K562 (cell line): ENCODE measurements at regions not wholly inside any gene's neighbourhood (a gene's known extent, or its start where the extent isn't known, plus 50 kb on each side); places are given as distances from the start of the nearest gene placed in this dataset.

Experiments used
- ATAC-seq: fragments of 200-7000 bp; cut with Tn5 transposase; 3 replicates; pipeline ENCODE4 v1.9.1; 2020; ENCODE audit warnings: moderate library complexity
- BruUV-seq: library from RNA; stranded (reverse); fragments of 400-500 nt; replicated peaks from 2 replicates; lab custom pipeline; 2021; lab: Mats Ljungman, UMichigan
- CTCF ChIA-PET: fragments of 300-600 bp; formaldehyde crosslinking; extraction: SDS; loops from one replicate; lab custom pipeline; 2021; ENCODE audit warnings: low intra/inter-chr PET ratio; lab: Yijun Ruan, JAX
- POLR2A ChIA-PET: fragments of 300-600, 350-650 bp; sonication (Branson Sonifier 250); formaldehyde crosslinking; extraction: SDS; loops from one replicate; lab custom pipeline; 2021; ENCODE audit warnings: antibody characterized with exemption, inconsistent platforms; lab: Yijun Ruan, JAX
- DNase-seq, 4 experiments: peaks; one replicate each; pipeline versions ENCODE4 v3.0.0 to v3.0.0-alpha.2; 2011 to 2018; ENCODE audit warnings: low spot score in 3 of 4, mixed read lengths in 3 of 4; ENCODE audit errors: extremely low read depth in 1 of 4
- FAIRE-seq: peaks from 2 replicates; lab custom pipeline; 2011; peaks lifted over from hg19 to GRCh38; lab: Jason Lieb, UNC
- H2AFZ ChIP-seq: 2 replicates; pipeline ENCODE4 v1.6.0; 2011; ENCODE audit warnings: low read depth, low read length, control low read depth, inconsistent platforms
- H3K27ac ChIP-seq: fragments of 200-600 bp; 3 replicates; pipeline ENCODE4 v1.8.0; 2011; ENCODE audit warnings: low read depth, mild to moderate bottlenecking, control low read depth, inconsistent platforms, low read length, moderate library complexity, mixed read lengths; ENCODE audit errors: extremely low read depth
- H3K27me3 ChIP-seq, 2 experiments: fragments of 300-600 bp in 1 of 2; 2 replicates in 1 of 2; 3 replicates in 1 of 2; pipeline versions ENCODE4 v1.6.0 to v1.8.0; 2011; ENCODE audit warnings: inconsistent platforms in 2 of 2, low read length in 2 of 2, mild to moderate bottlenecking in 1 of 2, mixed read lengths in 1 of 2, moderate library complexity in 1 of 2; ENCODE audit not compliant: control insufficient read depth in 2 of 2, insufficient read depth in 2 of 2
- H3K36me3 ChIP-seq: fragments of 300-600 bp; 3 replicates; pipeline ENCODE4 v1.8.0; 2011; ENCODE audit warnings: mild to moderate bottlenecking, low read length, inconsistent platforms; ENCODE audit not compliant: control insufficient read depth, insufficient read depth
- H3K4me1 ChIP-seq, 2 experiments: fragments of 200-600 bp in 1 of 2; replicated peaks in 1 of 2; 2 replicates in 1 of 2; 3 replicates in 1 of 2; pipeline versions ENCODE4 v1.5.1 to v1.8.0; 2011; ENCODE audit warnings: inconsistent platforms in 2 of 2, low read length in 2 of 2, mild to moderate bottlenecking in 1 of 2, mixed read lengths in 1 of 2, moderate library complexity in 1 of 2; ENCODE audit not compliant: control insufficient read depth in 2 of 2, insufficient read depth in 2 of 2
- H3K4me2 ChIP-seq: 2 replicates; pipeline ENCODE4 v1.6.1; 2011; ENCODE audit warnings: low read length, control low read depth, inconsistent platforms, mixed read lengths; ENCODE audit not compliant: insufficient read depth
- H3K4me3 ChIP-seq: fragments of 200-600 bp; sonication (generic), shearing (Covaris generic); 2 replicates; pipeline ENCODE4 v1.5.1; 2016; ENCODE audit warnings: control low read depth, inconsistent platforms
- H3K79me2 ChIP-seq: fragments of 200-600 bp; 3 replicates; pipeline ENCODE4 v1.8.0; 2011; ENCODE audit warnings: low read length, inconsistent platforms; ENCODE audit not compliant: control insufficient read depth, insufficient read depth
- H3K9ac ChIP-seq, 2 experiments: 2 replicates each; pipeline versions ENCODE4 v1.6.0 to v1.6.1; 2011; ENCODE audit warnings: low read depth in 2 of 2, low read length in 2 of 2, control low read depth in 1 of 2, inconsistent platforms in 1 of 2, mild to moderate bottlenecking in 1 of 2, mixed read lengths in 1 of 2; ENCODE audit not compliant: insufficient read depth in 1 of 2
- H3K9me1 ChIP-seq: one replicate; pipeline ENCODE4 v1.6.0; 2011; ENCODE audit warnings: inconsistent platforms, mild to moderate bottlenecking, low read length, moderate library complexity; ENCODE audit not compliant: control insufficient read depth, insufficient read depth
- H3K9me3 ChIP-seq: replicated peaks from 2 replicates; pipeline ENCODE4 v1.5.1; 2011; ENCODE audit warnings: low read depth, low read length, inconsistent platforms; ENCODE audit not compliant: control insufficient read depth, insufficient read depth
- H4K20me1 ChIP-seq: replicated peaks from 2 replicates; pipeline ENCODE4 v1.6.1; 2011; ENCODE audit warnings: low read length, inconsistent platforms, mixed read lengths; ENCODE audit not compliant: control insufficient read depth, insufficient read depth
- BCLAF1 ChIP-seq, 2 experiments: fragments of 450-650 bp in 1 of 2; IDR thresholded peaks; 2 replicates each; pipeline ENCODE4 v1.6.1; 2011 to 2017; ENCODE audit warnings: low read depth in 2 of 2, antibody characterized with exemption in 1 of 2, borderline replicate concordance in 1 of 2, low read length in 1 of 2, mild to moderate bottlenecking in 1 of 2, mixed read lengths in 1 of 2; ENCODE audit not compliant: control insufficient read depth in 1 of 2
- ELF2 ChIP-seq: fragments of 250-450 bp; sonication (Bioruptor Pico); IDR thresholded peaks from 2 replicates; pipeline ENCODE4 v1.5.0; 2021; ENCODE audit warnings: mild to moderate bottlenecking
- HLTF ChIP-seq: fragments of 450-650 bp; IDR thresholded peaks from 2 replicates; pipeline ENCODE4 v1.6.1; 2016
- HOXB6 ChIP-seq: fragments of 250-450 bp; sonication (Bioruptor Pico); IDR thresholded peaks from 2 replicates; pipeline ENCODE4 v1.5.1; 2022; ENCODE audit warnings: mild to moderate bottlenecking, borderline replicate concordance
- RBM14 ChIP-seq: fragments of 200-400 bp; formaldehyde crosslinking; IDR thresholded peaks from 2 replicates; pipeline ENCODE4 v1.6.1; 2018; ENCODE audit warnings: low read depth, mild to moderate bottlenecking, low read length, moderate library complexity, borderline replicate concordance; ENCODE audit not compliant: insufficient read depth
- ZNF217 ChIP-seq: sonication (generic); formaldehyde crosslinking; IDR thresholded peaks from 2 replicates; pipeline ENCODE4 v1.8.0; 2022; ENCODE audit warnings: mild to moderate bottlenecking, missing genetic modification reagents
- WGBS: fragments of 100-300 bp; shearing (Covaris generic); methylation state at CpG from one replicate; pipeline ENCODE4 v1.1.6; 2016; ENCODE audit warnings: low coverage, mixed read lengths; ENCODE audit not compliant: insufficient coverage; ENCODE audit errors: missing lambda C conversion rate; 5-methylcytosine and 5-hydroxymethylcytosine counted together
- in situ Hi-C: fragments of 300-500 bp; cut with MboI; formaldehyde crosslinking; loops from 4 replicates; pipeline ENCODE4 v1.15.0; 2018; ENCODE audit warnings: inconsistent platforms, mixed read lengths
- intact Hi-C: fragments of 100-400 bp; cut with micrococcal nuclease; formaldehyde crosslinking; loops from 2 replicates; pipeline ENCODE4 v1.14.2; 2022
- TF ChIP-seq, protein P1 (sequence below): fragments of 450-650 bp; IDR thresholded peaks from 2 replicates; pipeline ENCODE4 v1.6.1; 2016; ENCODE audit warnings: mild to moderate bottlenecking, moderate library complexity

GRCh38 chr13:104286566-104287290 lies 1220.5 kb upstream of the SLC10A2 start:
- no peak for DNase-seq
- H3K36me3 ChIP-seq: no peaks in the 10 kb centered on the region
- ChIA-PET POLR2A (no interaction called here), CTCF (no interaction called here)
- intact Hi-C loops (no loop called here), in situ Hi-C loops (no loop called here)
- H3K27ac ChIP-seq: no peak overlapping the region
- H3K4me3 ChIP-seq: no peak overlapping the region
- no peaks in the 10 kb centered on the region for H3K9me3 ChIP-seq
- H3K4me1 ChIP-seq: no peaks in the 10 kb centered on the region
- 0% methylated on average over 1 of the region's 4 CpGs for WGBS
- ATAC-seq: no peak
- BruUV-seq: no TSS peak
- no peaks in the 10 kb centered on the region for H4K20me1 ChIP-seq
- H3K9me1 ChIP-seq: no peaks in the 10 kb centered on the region
- no peaks in the 10 kb centered on the region for H3K79me2 ChIP-seq
- no peak overlapping the region for H2AFZ ChIP-seq
- no peaks in the 10 kb centered on the region for H3K27me3 ChIP-seq
- no peak for FAIRE-seq
- H3K9ac ChIP-seq: no peak overlapping the region
- H3K4me2 ChIP-seq: no peak overlapping the region
- no peak for TF ChIP-seq HOXB6
- TF ChIP-seq RBM14: no peak
- no peak for TF ChIP-seq HLTF
- TF ChIP-seq ELF2 (CRISPR knock-in tag): no peak
- TF ChIP-seq BCLAF1 (IDR thresholded peaks at IDR 0.05; ENCODE audit: borderline replicate concordance in 1 of 2, control insufficient read depth in 1 of 2, low read depth in 2 of 2, low read length in 1 of 2): no peak
- TF ChIP-seq, protein P1, sequence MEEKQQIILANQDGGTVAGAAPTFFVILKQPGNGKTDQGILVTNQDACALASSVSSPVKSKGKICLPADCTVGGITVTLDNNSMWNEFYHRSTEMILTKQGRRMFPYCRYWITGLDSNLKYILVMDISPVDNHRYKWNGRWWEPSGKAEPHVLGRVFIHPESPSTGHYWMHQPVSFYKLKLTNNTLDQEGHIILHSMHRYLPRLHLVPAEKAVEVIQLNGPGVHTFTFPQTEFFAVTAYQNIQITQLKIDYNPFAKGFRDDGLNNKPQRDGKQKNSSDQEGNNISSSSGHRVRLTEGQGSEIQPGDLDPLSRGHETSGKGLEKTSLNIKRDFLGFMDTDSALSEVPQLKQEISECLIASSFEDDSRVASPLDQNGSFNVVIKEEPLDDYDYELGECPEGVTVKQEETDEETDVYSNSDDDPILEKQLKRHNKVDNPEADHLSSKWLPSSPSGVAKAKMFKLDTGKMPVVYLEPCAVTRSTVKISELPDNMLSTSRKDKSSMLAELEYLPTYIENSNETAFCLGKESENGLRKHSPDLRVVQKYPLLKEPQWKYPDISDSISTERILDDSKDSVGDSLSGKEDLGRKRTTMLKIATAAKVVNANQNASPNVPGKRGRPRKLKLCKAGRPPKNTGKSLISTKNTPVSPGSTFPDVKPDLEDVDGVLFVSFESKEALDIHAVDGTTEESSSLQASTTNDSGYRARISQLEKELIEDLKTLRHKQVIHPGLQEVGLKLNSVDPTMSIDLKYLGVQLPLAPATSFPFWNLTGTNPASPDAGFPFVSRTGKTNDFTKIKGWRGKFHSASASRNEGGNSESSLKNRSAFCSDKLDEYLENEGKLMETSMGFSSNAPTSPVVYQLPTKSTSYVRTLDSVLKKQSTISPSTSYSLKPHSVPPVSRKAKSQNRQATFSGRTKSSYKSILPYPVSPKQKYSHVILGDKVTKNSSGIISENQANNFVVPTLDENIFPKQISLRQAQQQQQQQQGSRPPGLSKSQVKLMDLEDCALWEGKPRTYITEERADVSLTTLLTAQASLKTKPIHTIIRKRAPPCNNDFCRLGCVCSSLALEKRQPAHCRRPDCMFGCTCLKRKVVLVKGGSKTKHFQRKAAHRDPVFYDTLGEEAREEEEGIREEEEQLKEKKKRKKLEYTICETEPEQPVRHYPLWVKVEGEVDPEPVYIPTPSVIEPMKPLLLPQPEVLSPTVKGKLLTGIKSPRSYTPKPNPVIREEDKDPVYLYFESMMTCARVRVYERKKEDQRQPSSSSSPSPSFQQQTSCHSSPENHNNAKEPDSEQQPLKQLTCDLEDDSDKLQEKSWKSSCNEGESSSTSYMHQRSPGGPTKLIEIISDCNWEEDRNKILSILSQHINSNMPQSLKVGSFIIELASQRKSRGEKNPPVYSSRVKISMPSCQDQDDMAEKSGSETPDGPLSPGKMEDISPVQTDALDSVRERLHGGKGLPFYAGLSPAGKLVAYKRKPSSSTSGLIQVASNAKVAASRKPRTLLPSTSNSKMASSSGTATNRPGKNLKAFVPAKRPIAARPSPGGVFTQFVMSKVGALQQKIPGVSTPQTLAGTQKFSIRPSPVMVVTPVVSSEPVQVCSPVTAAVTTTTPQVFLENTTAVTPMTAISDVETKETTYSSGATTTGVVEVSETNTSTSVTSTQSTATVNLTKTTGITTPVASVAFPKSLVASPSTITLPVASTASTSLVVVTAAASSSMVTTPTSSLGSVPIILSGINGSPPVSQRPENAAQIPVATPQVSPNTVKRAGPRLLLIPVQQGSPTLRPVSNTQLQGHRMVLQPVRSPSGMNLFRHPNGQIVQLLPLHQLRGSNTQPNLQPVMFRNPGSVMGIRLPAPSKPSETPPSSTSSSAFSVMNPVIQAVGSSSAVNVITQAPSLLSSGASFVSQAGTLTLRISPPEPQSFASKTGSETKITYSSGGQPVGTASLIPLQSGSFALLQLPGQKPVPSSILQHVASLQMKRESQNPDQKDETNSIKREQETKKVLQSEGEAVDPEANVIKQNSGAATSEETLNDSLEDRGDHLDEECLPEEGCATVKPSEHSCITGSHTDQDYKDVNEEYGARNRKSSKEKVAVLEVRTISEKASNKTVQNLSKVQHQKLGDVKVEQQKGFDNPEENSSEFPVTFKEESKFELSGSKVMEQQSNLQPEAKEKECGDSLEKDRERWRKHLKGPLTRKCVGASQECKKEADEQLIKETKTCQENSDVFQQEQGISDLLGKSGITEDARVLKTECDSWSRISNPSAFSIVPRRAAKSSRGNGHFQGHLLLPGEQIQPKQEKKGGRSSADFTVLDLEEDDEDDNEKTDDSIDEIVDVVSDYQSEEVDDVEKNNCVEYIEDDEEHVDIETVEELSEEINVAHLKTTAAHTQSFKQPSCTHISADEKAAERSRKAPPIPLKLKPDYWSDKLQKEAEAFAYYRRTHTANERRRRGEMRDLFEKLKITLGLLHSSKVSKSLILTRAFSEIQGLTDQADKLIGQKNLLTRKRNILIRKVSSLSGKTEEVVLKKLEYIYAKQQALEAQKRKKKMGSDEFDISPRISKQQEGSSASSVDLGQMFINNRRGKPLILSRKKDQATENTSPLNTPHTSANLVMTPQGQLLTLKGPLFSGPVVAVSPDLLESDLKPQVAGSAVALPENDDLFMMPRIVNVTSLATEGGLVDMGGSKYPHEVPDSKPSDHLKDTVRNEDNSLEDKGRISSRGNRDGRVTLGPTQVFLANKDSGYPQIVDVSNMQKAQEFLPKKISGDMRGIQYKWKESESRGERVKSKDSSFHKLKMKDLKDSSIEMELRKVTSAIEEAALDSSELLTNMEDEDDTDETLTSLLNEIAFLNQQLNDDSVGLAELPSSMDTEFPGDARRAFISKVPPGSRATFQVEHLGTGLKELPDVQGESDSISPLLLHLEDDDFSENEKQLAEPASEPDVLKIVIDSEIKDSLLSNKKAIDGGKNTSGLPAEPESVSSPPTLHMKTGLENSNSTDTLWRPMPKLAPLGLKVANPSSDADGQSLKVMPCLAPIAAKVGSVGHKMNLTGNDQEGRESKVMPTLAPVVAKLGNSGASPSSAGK: no peak
- TF ChIP-seq ZNF217: no peak
